ENCODE measurements at regions not wholly inside any gene's neighbourhood (a gene's known extent, or its start where the extent isn't known, plus 50 kb on each side); places are given as distances from the start of the nearest gene placed in this dataset.
A peak's percentile ranks its signal among the peaks of the same experiment; 100 is the strongest.

- peak; percentile 78 for DNase-seq (ENCODE audit: low read depth)
Measured at GRCh38 chr16:64892835-64893785, 228.8 kb downstream of the CDH11 start.

GRCh38 chr16:64889446-64889845 is 232.4 kb downstream of the CDH11 start:
- no peak for DNase-seq (ENCODE audit: low read depth)

GRCh38 chr16:64887651-64888050 is 234.2 kb downstream of the CDH11 start:
- DNase-seq (ENCODE audit: low read depth): no peak

GRCh38 chr16:64882078-64882784 is 239.6 kb downstream of the CDH11 start:
- DNase-seq (ENCODE audit: low read depth): no peak

- peak; percentile 22 for DNase-seq (ENCODE audit: low read depth)
Measured at GRCh38 chr16:64880994-64881393, 240.9 kb downstream of the CDH11 start.

- DNase-seq (ENCODE audit: low read depth): no peak
Measured at GRCh38 chr16:64880006-64880405, 241.9 kb downstream of the CDH11 start.

GRCh38 chr16:64878940-64879339 is 242.9 kb downstream of the CDH11 start:
- DNase-seq (ENCODE audit: low read depth): no peak

- no peak for DNase-seq (ENCODE audit: low read depth)
Measured at GRCh38 chr16:64872101-64872500, 249.8 kb downstream of the CDH11 start.

GRCh38 chr16:64870859-64871258 is 251.0 kb downstream of the CDH11 start:
- no peak for DNase-seq (ENCODE audit: low read depth)

GRCh38 chr16:64869781-64870180 is 252.1 kb downstream of the CDH11 start:
- no peak for DNase-seq (ENCODE audit: low read depth)

GRCh38 chr16:64866021-64866420 is 255.8 kb downstream of the CDH11 start:
- DNase-seq (ENCODE audit: low read depth): no peak

- DNase-seq (ENCODE audit: low read depth): no peak
Measured at GRCh38 chr16:64865069-64865696, 256.7 kb downstream of the CDH11 start.

- DNase-seq (ENCODE audit: low read depth): peak; percentile 83
Measured at GRCh38 chr16:64864232-64864809, 257.5 kb downstream of the CDH11 start.

- DNase-seq (ENCODE audit: low read depth): peak; percentile 10
Measured at GRCh38 chr16:64858076-64858475, 263.8 kb downstream of the CDH11 start.

GRCh38 chr16:64857411-64857810 is 264.5 kb downstream of the CDH11 start:
- DNase-seq (ENCODE audit: low read depth): no peak

- DNase-seq (ENCODE audit: low read depth): no peak
Measured at GRCh38 chr16:64853551-64853950, 268.3 kb downstream of the CDH11 start.

- DNase-seq (ENCODE audit: low read depth): no peak
Measured at GRCh38 chr16:64846966-64847365, 274.9 kb downstream of the CDH11 start.

GRCh38 chr16:64845071-64845470 is 276.8 kb downstream of the CDH11 start:
- DNase-seq (ENCODE audit: low read depth): no peak

- DNase-seq (ENCODE audit: low read depth): no peak
Measured at GRCh38 chr16:64841482-64841881, 280.4 kb downstream of the CDH11 start.

GRCh38 chr16:64841071-64841470 is 280.8 kb downstream of the CDH11 start:
- no peak for DNase-seq (ENCODE audit: low read depth)

- peak; percentile 51 for DNase-seq (ENCODE audit: low read depth)
Measured at GRCh38 chr16:64830653-64831052, 291.2 kb downstream of the CDH11 start.

GRCh38 chr16:64829678-64830077 is 292.2 kb downstream of the CDH11 start:
- DNase-seq (ENCODE audit: low read depth): no peak

Data from amniotic epithelial cell (primary cell).